ENCODE measurements at regions not wholly inside any gene's neighbourhood (a gene's known extent, or its start where the extent isn't known, plus 50 kb on each side); places are given as distances from the start of the nearest gene placed in this dataset.

DNA sequence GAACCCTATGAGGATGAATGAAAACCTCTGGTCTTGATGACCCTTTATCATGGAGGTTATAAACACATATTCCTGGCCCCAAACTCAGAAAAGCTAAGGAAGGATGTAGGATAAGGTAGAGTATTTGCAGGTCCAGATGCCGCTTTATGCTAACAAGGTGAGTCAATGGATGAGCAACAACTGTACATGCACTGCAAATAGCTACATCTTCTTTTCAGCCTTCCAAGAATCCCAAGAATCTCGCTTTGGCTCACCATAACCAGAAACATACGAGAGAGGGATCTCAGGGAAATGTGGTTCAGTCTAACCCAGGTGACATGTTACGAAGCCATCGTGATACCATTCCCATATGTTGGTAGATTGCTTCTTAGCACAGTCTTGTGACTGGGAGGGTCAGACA, 152.3 kb upstream of the ANKH start:
- no peaks in the 10 kb centered on the region for H3K9me3 Mint-ChIP-seq
- H3K27me3 Mint-ChIP-seq (ENCODE audit: insufficient read depth): peaks cover 5% of the 10 kb centered on the region
- no peaks in the 10 kb centered on the region for H3K4me1 Mint-ChIP-seq (ENCODE audit: low read depth)
- no peak for DNase-seq (ENCODE audit: low spot score)
- H3K36me3 Mint-ChIP-seq (ENCODE audit: low read depth): no peaks in the 10 kb centered on the region
- H3K27ac Mint-ChIP-seq: no peak overlapping the region
- no peak overlapping the region for H3K4me3 Mint-ChIP-seq
- intact Hi-C loops (cut with micrococcal nuclease): no loop called here

DNA sequence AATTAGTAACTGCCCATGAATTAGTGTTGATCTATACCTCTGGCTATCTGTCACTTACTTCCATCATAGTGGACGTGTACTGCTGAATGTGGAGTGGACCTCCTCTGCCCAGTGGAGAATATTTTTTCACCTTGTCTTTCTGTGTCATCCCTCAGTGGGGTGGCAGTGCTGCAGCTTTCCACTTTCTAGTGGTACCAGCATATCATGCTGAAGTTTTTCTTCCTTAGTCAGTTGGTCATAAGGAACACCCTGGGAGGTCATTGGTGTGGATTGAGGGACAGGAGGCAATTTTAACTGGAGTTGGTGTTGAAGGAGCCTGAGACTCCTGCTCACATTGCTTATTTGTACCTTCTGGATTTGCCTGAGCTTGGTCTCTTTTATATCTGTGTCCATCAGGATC, 151.7 kb upstream of the ANKH start:
- H3K4me1 Mint-ChIP-seq (ENCODE audit: low read depth): no peaks in the 10 kb centered on the region
- DNase-seq (ENCODE audit: low spot score): no peak
- no peak overlapping the region for H3K27ac Mint-ChIP-seq
- H3K9me3 Mint-ChIP-seq: no peaks in the 10 kb centered on the region
- intact Hi-C loops (cut with micrococcal nuclease): no loop called here
- H3K4me3 Mint-ChIP-seq: no peak overlapping the region
- peaks cover 5% of the 10 kb centered on the region for H3K27me3 Mint-ChIP-seq (ENCODE audit: insufficient read depth)
- H3K36me3 Mint-ChIP-seq (ENCODE audit: low read depth): no peaks in the 10 kb centered on the region

DNA sequence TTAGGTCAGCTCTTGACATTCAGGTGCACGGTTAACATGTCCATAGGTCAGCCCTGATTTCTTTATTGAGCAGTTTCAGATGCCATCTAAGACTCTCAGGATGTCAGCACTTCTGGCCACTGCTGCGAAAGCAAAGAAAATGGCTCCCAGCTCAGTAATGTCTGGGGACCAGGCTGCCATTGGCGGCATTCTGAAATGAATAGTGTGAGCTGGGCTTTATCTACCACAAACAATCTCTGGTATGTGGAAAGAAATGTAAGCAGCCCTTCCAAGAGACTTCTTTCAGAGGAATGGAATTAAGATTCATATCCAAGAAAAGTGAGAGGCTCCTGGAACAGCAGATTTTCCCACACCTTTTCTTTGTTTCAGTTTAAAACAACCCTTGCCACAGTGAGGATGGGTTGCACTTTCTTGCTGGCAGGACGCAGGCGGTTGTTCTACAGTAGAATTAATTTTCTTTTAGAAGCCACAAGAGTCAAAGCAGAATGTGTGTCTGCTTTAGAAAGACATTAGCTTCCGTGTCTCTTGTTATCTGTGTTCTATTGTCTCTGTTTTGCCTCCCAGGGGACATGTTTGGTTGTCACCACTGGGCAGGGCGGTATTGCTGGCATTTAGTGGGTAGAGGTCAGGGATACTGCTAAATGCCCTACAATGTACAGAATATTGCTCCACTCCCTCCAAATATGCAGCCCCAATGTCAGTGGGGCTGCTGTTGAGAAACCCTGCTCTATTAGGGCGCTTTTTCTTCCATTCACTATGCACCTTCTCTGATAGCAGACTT, 149.9 kb upstream of the ANKH start:
- H3K4me1 Mint-ChIP-seq (ENCODE audit: low read depth): no peaks in the 10 kb centered on the region
- peaks cover 3% of the 10 kb centered on the region for H3K27me3 Mint-ChIP-seq (ENCODE audit: insufficient read depth)
- intact Hi-C loops (cut with micrococcal nuclease): no loop called here
- H3K4me3 Mint-ChIP-seq: no peak overlapping the region
- H3K9me3 Mint-ChIP-seq: no peaks in the 10 kb centered on the region
- no peaks in the 10 kb centered on the region for H3K36me3 Mint-ChIP-seq (ENCODE audit: low read depth)
- DNase-seq (ENCODE audit: low spot score): no peak
- no peak overlapping the region for H3K27ac Mint-ChIP-seq

DNA sequence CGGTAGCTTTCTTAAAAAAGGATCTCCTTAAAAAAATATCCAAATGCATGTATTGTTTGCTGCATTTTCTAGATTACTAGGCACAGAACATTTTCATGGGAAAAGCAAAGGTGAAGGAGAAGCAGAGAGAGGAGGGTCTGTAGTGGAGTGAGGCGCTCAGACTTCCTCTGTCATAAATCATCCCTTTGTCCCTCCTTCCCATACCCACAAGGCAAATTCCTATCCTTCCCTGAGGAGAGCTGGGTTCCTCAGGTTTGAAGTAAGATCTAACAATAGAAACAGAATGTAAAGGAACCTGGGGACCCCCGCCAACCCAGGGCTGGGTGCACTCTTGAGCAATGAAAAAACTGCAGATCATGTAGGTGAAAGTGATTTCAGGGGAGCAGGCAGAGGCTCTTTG, 149.2 kb upstream of the ANKH start:
- H3K9me3 Mint-ChIP-seq: no peaks in the 10 kb centered on the region
- DNase-seq (ENCODE audit: low spot score): no peak
- no peak overlapping the region for H3K27ac Mint-ChIP-seq
- H3K27me3 Mint-ChIP-seq (ENCODE audit: insufficient read depth): peaks cover 2% of the 10 kb centered on the region
- H3K36me3 Mint-ChIP-seq (ENCODE audit: low read depth): no peaks in the 10 kb centered on the region
- intact Hi-C loops (cut with micrococcal nuclease): no loop called here
- H3K4me3 Mint-ChIP-seq: no peak overlapping the region
- H3K4me1 Mint-ChIP-seq (ENCODE audit: low read depth): no peaks in the 10 kb centered on the region

DNA sequence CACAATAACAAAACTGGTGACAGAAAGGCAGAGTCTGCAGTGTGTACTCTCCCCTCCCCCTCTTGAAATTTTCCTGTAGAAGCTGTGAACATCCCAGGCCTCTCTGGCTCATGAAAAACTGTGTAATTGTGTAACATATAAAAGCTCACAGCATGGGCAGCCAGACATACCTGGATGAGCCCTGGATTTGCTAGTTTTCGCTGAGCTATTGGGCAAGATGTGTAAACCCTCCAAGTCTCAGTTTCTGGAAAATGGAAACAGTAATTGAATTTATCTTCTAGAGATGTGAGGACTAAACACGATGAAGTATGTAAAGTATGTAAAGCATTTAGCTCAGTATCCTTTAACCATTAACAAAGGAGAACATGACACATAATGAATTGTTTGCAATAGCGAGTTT, 143.2 kb upstream of the ANKH start:
- Mint-ChIP-seq H3K9me3 (no peaks in the 10 kb centered on the region), H3K27ac (no peak overlapping the region), H3K36me3 (ENCODE audit: low read depth) (no peaks in the 10 kb centered on the region), H3K4me1 (ENCODE audit: low read depth) (no peaks in the 10 kb centered on the region), H3K27me3 (ENCODE audit: insufficient read depth) (peaks cover 4% of the 10 kb centered on the region), H3K4me3 (no peak overlapping the region)
- intact Hi-C loops (cut with micrococcal nuclease): loop anchor here (1.0 to 2.0 kb wide), 3 partner anchors 288 to 662 kb away; no protein-coding TSS in a partner anchor
- no peak for DNase-seq (ENCODE audit: low spot score)

DNA sequence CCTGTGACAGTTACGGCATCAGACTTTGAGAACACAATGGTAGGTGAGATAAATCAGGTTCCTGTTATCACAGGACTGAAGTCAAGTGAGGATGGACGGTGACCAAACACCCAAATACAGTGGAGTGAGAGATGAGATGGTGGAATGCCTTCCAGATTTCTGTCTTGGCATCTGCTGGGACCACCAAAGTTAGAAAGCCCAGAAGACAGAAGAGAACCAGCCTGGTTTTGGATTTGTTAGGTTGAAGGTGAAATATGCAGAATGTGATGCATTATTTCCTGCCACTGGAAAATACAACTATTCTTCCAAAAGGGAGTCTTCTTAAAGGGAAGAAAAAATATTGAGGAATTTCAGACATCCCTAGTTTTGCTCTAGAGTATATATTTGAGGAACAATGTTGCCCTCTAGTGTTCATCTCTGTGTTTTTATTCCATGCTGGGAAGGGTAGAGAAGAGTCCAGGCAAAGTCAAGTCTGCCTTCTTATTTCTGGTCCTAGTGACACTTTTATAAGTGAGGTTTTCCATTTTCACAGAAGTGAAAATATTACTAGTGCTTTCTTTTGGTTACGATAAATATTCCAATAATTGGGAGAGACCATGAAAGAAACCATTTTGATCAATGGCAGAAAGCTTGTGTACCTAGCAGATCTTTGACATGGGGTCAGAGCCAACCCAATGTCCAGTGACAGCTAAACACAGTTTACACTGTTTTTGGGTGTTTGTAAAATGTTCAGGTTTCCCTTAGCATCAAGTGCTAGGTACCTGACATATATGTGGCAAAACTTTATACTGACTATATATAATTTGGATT, 142.3 kb upstream of the ANKH start:
- Mint-ChIP-seq H3K4me3 (no peak overlapping the region), H3K27ac (no peak overlapping the region), H3K36me3 (ENCODE audit: low read depth) (no peaks in the 10 kb centered on the region), H3K27me3 (ENCODE audit: insufficient read depth) (peaks cover 4% of the 10 kb centered on the region), H3K4me1 (ENCODE audit: low read depth) (no peaks in the 10 kb centered on the region), H3K9me3 (no peaks in the 10 kb centered on the region)
- DNase-seq (ENCODE audit: low spot score): no peak
- intact Hi-C loops (cut with micrococcal nuclease): loop anchor here (1.0 to 2.0 kb wide), 3 partner anchors 287 to 661 kb away; no protein-coding TSS in a partner anchor

DNA sequence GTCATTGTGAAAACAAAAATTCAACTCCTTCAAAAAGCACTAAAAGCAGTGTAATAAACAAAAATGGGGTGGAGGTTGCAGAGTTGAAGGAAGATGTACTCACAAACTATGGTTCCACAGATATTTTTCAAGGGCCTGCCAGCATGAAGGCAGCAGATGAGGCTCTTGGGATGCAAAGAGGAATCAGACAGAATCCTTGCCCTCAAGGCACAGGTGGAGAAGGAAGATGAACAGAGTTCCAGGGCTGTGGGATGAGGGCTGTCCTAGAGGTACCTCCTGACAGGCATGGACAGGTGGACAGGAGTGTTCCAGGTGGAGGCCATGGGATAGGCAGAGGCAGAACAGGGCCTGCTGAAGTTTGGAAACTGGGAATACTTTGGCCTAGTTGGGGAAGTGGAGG, 140.5 kb upstream of the ANKH start:
- H3K36me3 Mint-ChIP-seq (ENCODE audit: low read depth): no peaks in the 10 kb centered on the region
- DNase-seq (ENCODE audit: low spot score): no peak
- no peaks in the 10 kb centered on the region for H3K4me1 Mint-ChIP-seq (ENCODE audit: low read depth)
- intact Hi-C loops (cut with micrococcal nuclease): no loop called here
- H3K4me3 Mint-ChIP-seq: no peak overlapping the region
- H3K27ac Mint-ChIP-seq: no peak overlapping the region
- peaks cover 7% of the 10 kb centered on the region for H3K27me3 Mint-ChIP-seq (ENCODE audit: insufficient read depth)
- no peaks in the 10 kb centered on the region for H3K9me3 Mint-ChIP-seq

DNA sequence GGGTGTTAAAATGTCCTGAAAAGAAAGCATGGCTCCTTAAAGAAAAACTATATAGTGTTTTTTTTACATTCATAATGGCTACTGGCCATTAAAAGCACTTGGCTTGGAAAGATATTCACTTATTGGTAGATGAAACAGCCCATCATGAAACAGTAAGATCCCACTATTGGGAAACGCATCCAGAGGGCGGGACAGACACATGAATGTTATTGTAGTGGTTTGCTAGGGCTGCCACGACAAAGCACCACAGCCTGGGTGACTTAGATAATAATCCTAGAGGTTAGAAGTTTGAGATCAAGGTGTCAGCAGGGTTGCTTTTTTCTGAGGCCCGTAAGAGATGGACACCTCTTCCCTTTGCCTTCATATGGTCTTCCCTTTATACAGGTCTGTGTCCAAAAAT, 139.4 kb upstream of the ANKH start:
- intact Hi-C loops (cut with micrococcal nuclease): no loop called here
- no peak for DNase-seq (ENCODE audit: low spot score)
- Mint-ChIP-seq H3K4me1 (ENCODE audit: low read depth) (no peaks in the 10 kb centered on the region), H3K4me3 (no peak overlapping the region), H3K9me3 (no peaks in the 10 kb centered on the region), H3K36me3 (ENCODE audit: low read depth) (no peaks in the 10 kb centered on the region), H3K27ac (no peak overlapping the region), H3K27me3 (ENCODE audit: insufficient read depth) (peaks cover 13% of the 10 kb centered on the region)

DNA sequence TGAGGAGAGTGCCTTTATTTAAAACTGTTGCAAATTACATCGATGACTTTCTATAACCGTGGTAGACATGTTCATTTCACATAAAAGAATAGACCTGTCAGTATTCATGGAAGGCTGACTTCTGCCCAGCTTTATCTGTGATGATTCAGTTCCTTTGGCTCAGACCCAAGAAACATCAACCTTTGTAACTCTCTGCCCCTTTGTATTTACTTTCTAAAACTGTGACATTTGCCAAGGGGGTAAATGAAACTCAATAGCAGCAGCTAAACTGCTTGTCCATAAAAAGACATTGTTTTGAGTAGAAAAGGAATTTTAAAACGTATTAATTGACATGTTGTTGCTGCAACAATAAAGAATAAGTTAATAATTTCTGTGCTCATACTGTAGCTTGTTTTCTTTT, 137.8 kb upstream of the ANKH start:
- DNase-seq (ENCODE audit: low spot score): no peak
- Mint-ChIP-seq H3K36me3 (ENCODE audit: low read depth) (no peaks in the 10 kb centered on the region), H3K4me1 (ENCODE audit: low read depth) (no peaks in the 10 kb centered on the region), H3K27ac (no peak overlapping the region), H3K27me3 (ENCODE audit: insufficient read depth) (peaks cover 23% of the 10 kb centered on the region), H3K9me3 (no peaks in the 10 kb centered on the region), H3K4me3 (no peak overlapping the region)
- intact Hi-C loops (cut with micrococcal nuclease): loop anchor here (10.0 kb wide), 1 partner anchor 415 kb away; no protein-coding TSS in a partner anchor

DNA sequence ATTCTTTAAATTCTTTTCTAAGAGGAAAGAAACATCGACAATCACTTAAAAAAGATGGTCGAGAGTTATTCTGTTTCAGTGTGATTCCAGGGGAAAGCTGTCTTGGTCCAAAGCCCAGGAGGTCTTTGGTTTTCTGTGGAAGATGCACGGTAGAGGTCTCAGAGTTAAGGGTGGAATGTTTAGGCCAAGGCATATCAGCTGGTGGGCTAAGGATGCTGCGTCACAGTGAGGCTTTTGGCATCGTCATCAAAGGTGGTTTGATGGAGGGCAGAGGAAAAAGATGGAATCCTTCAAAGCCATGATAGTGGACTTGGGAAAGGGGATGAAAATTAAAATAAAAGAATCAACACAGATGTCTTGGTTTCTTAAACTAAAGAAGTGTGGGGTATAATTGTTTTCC, 137.3 kb upstream of the ANKH start:
- Mint-ChIP-seq H3K36me3 (ENCODE audit: low read depth) (no peaks in the 10 kb centered on the region), H3K4me3 (no peak overlapping the region), H3K4me1 (ENCODE audit: low read depth) (no peaks in the 10 kb centered on the region), H3K9me3 (no peaks in the 10 kb centered on the region), H3K27me3 (ENCODE audit: insufficient read depth) (peaks cover 23% of the 10 kb centered on the region), H3K27ac (no peak overlapping the region)
- no peak for DNase-seq (ENCODE audit: low spot score)
- intact Hi-C loops (cut with micrococcal nuclease): loop anchor here (10.0 kb wide), 1 partner anchor 414 kb away; no protein-coding TSS in a partner anchor

DNA sequence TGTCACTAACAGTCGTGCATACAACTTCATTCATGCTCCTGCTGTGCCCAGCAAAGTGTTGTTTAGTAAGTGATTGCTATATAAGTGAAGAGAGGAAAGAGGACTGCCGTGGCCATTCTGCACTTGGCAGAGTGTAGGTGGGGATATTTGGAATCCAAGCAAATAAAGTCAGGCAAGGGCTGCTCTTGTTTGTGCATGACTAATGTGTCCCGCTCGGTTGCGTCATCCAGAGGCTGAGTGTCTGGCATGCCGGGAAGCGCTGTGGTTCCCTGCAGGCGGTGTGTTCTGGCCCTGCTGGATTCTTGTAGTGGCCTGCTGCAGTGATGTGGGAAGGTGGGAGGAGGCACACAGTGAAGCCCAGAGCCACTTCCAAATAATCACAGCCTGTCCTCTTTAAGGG, 136.9 kb upstream of the ANKH start:
- no peak for DNase-seq (ENCODE audit: low spot score)
- no peaks in the 10 kb centered on the region for H3K4me1 Mint-ChIP-seq (ENCODE audit: low read depth)
- no peaks in the 10 kb centered on the region for H3K9me3 Mint-ChIP-seq
- peaks cover 24% of the 10 kb centered on the region for H3K27me3 Mint-ChIP-seq (ENCODE audit: insufficient read depth)
- H3K27ac Mint-ChIP-seq: no peak overlapping the region
- H3K36me3 Mint-ChIP-seq (ENCODE audit: low read depth): no peaks in the 10 kb centered on the region
- no peak overlapping the region for H3K4me3 Mint-ChIP-seq
- intact Hi-C loops (cut with micrococcal nuclease): loop anchor here (10.0 kb wide), 1 partner anchor 414 kb away; no protein-coding TSS in a partner anchor

DNA sequence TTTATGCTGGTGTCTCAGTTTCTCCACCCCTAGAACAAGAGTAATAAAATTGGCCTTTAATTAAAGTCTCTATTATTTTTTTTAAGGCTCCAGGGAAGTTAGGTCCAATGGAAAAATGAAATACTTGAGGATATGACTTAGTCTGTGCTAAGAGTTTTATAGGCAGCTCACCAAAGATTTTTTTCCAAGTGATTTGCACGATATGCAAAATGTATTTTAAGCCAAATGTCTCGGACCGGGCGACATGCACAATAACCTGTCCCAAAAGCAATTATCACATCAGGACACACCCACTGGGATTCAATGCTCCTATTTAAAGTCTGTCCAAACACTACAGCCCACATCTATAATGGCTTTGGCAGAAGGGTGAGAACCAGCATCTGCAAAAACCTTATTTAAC, 136.1 kb upstream of the ANKH start:
- intact Hi-C loops (cut with micrococcal nuclease): loop anchor here (10.0 kb wide), 1 partner anchor 413 kb away; no protein-coding TSS in a partner anchor
- no peaks in the 10 kb centered on the region for H3K4me1 Mint-ChIP-seq (ENCODE audit: low read depth)
- H3K4me3 Mint-ChIP-seq: no peak overlapping the region
- no peak for DNase-seq (ENCODE audit: low spot score)
- H3K36me3 Mint-ChIP-seq (ENCODE audit: low read depth): no peaks in the 10 kb centered on the region
- no peaks in the 10 kb centered on the region for H3K9me3 Mint-ChIP-seq
- H3K27ac Mint-ChIP-seq: no peak overlapping the region
- H3K27me3 Mint-ChIP-seq (ENCODE audit: insufficient read depth): peaks cover 26% of the 10 kb centered on the region

DNA sequence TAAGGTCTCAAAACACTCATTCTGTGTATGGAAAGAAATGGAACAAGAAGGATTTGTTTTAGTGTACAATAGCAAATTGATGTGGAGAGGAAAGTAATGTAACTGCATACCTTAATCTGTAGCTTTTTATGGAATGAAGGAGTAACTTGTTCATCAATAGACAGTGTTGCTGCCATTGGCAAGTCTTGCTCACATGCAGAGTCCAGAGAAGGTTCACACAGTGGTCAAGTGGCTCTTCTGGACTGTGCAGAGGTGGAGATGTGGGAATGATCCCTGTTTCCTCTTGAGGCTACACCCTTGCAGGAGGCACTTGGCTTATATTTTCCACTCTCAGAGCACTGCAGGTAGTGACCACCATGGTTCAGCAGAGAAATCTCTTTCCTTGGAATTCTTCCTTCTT, 132.9 kb upstream of the ANKH start:
- H3K36me3 Mint-ChIP-seq (ENCODE audit: low read depth): no peaks in the 10 kb centered on the region
- no peak overlapping the region for H3K4me3 Mint-ChIP-seq
- intact Hi-C loops (cut with micrococcal nuclease): loop anchor here (10.0 kb wide), 1 partner anchor 410 kb away; no protein-coding TSS in a partner anchor
- H3K9me3 Mint-ChIP-seq: no peaks in the 10 kb centered on the region
- DNase-seq (ENCODE audit: low spot score): no peak
- H3K27me3 Mint-ChIP-seq (ENCODE audit: insufficient read depth): peaks cover 28% of the 10 kb centered on the region
- no peak overlapping the region for H3K27ac Mint-ChIP-seq
- H3K4me1 Mint-ChIP-seq (ENCODE audit: low read depth): peaks cover 11% of the 10 kb centered on the region
